ENCODE measurements at regions not wholly inside any gene's neighbourhood (a gene's known extent, or its start where the extent isn't known, plus 50 kb on each side); places are given as distances from the start of the nearest gene placed in this dataset.
"Not testable (repeated sequence)": the region's sequence is repeated elsewhere in the genome, so short reads cannot be mapped to it uniquely, and the experiment has no call there.

DNA sequence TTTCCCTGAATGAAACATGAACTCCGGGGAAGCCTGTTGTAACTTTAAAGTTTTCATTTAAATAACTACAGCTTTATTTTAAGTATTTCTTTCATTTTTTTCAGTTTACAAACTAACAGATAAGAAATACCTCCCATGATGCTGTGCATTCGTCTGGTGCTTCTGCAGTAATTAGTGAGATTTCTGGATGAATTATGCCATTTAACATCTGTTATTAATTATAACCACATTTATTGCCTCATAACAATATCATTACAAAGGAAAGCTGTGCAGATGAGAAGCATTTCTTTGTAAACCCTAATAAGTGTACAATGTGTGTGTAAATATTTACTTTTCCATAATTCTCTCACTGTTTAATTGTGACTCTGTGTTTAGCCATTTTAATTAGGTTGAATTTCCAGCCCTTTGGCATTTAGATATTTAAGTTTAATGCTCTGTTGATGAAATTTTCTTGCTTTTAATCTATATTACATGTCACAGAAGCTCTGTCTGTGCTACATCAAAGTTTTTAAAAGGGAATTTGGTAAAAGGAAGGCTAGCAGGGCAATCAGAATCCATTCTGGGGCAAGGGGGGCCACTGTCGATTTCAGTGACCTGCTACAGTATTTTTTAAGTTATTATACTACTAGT, 418.0 kb downstream of the SPATA31D1 start:
- DNase-seq, result no peak

DNA sequence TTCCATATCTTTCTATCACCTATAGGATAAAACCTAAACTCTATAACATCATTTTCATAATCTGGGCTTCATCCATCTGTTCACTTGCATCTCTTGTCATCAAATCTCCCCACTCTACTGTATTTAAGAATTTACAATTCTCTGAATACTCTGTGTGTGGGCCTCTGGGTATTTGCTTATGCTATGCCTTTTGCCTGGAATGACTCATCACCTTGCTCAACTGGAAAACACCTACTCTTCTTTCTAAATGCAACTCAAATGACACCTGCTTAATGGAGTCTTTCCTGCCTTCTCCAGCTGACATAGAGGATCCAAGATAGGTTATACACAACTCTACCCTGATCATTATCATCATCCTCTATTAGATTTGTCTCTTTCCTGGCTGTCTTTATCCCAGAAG, 421.7 kb downstream of the SPATA31D1 start:
- DNase-seq, result no peak

- no peak for DNase-seq
These were observed 422.3 kb downstream of the SPATA31D1 start for GRCh38 chr9:82410866-82411265.

- no peak for DNase-seq
These were observed 424.2 kb downstream of the SPATA31D1 start for GRCh38 chr9:82412586-82413305.

DNA sequence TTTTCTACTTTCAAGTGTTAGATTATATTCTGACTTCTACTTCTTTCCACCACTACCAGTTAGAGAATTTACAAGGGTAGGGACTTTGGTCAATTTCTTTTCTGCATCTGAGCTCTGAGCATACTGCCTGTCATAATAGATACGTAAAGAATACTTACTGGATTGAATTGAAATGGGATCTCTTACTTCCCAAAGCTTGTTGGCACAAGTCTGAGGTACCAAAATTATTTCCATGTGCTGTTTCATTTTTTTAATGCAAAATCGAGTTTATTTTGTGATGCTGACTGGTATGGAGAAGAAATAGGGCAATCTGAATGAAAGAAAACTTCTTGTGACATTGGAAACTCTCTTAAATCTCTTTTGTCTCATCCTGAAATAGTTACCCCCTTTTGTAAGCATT, 428.9 kb downstream of the SPATA31D1 start:
- DNase-seq, result no peak

DNA sequence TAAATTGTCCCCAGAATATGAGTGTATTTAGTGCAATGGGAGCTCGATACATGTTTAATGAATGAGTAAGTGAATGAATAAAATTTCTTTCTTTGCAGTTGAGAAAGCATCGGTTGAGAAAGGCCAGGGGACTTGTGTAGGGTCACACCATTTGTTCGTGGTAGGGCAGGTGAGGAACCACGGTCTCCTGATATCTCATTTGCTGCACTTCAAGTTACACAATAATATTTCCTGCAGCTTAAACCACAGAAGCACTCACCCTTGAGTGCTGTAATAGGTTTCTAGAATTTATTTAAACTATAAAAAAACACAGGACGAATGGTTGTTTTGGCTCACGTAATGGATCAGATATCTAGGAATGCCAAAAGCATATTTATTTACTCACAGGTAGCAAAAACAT, 429.8 kb downstream of the SPATA31D1 start:
- DNase-seq, result no peak

GRCh38 chr9:82419696-82420486, 431.3 kb downstream of the SPATA31D1 start:
- no peak for DNase-seq

GRCh38 chr9:82421498-82421897, 432.9 kb downstream of the SPATA31D1 start:
- DNase-seq, result no peak

DNA sequence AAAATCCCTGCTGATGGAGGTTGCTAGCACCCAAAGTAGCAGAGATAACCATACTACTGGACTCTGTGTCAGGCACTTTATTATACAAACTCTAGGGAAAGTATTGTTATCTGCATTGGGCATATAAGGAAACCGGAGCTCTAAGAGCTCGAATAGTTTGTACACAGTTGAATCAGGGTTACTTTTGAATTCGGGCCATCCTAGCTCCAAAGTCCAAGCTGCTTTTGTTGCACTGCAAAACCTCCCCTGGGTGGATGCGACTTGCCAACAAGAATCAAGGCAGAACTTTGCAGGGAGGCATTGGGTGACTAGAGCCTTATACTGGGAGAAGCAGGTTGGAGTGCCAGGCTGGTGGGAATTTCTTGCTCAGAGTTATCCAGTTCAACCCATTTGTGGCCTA, 435.1 kb downstream of the SPATA31D1 start:
- DNase-seq, result no peak

- DNase-seq, result no peak
These were observed 436.1 kb downstream of the SPATA31D1 start for GRCh38 chr9:82424599-82425120.

DNA sequence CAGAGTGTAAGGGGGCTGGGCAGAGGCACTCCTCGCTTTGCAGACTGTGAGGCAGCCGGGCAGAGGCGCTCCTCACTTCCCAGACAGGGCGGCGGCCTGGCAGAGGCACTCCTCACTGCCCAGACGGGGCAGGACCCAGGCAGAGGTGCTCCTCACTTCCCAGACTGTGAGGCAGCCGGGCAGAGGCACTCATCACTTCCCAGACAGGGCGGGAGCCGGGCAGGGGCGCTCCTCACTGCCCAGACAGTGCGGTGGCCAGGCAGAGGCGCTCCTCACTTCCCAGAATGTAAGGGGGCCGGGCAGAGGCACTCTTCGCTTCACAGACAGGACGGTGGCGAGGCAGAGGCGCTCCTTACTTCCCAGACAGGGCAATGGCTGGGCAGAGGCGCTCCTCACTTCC, 442.5 kb downstream of the SPATA31D1 start:
- DNase-seq, result no peak

GRCh38 chr9:82433290-82433931, 444.8 kb downstream of the SPATA31D1 start:
- not testable (repeated sequence) for DNase-seq

- DNase-seq, result no peak
These were observed 447.9 kb downstream of the SPATA31D1 start for GRCh38 chr9:82436475-82436874.

DNA sequence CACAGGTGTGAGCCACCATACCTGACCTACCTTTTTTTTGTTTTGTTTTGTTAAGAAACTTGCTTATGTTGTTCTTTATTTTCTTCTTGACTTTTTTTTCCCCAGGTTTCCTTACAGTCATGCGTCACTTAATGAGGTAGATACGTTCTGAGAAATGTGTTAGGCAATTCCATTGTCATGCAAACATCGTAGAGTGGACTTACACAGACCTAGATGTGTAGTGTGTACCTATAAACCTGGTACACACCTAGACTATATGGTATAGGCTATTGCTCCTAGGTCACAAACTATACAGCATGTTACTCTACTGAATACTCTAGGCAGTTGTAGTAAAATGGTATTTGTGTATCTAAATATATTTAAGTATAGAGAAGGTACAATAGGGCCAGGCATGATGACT, 448.6 kb downstream of the SPATA31D1 start:
- DNase-seq, result not testable (repeated sequence)

GRCh38 chr9:82438581-82438980, 450.0 kb downstream of the SPATA31D1 start:
- DNase-seq, result no peak

DNA sequence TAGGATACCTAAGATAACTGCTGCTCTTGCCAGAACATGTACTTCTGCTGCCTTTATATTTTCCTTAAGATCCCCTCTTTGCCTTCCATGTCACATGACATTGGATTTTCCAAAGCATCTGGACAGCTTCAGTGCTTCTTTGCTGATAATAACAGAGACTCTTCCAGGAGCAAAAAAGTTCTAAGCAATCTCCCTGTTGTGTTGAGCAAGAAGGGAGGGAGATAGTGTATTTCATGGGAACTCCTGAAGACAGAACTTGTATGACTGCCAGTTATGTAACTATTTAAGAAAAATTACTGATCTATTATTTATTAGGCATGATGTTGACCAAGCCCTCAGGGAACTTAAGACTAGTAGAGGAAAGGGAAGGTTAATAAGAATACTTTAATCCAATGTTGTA, 454.7 kb downstream of the SPATA31D1 start:
- no peak for DNase-seq

DNA sequence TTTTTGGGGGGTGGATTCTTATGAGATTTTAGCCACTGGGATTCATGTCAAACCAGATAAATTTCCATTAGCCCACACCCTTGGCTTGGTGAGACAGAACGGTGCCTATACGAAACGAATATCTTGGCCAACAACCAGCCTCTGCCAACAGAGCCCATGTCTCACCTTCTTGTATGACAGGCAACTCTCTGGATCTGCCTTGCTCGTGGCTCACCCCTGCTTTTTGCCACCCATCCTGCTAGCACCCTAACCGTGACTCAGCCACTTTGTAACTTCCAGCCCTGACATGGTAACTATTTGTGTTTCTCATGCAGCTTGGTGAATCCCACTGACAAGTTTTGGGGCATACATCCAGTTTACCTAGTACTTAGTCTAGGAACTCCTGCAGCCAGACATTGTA, 457.0 kb downstream of the SPATA31D1 start:
- no peak for DNase-seq

GRCh38 chr9:82447343-82447742, 458.8 kb downstream of the SPATA31D1 start:
- no peak for DNase-seq

GRCh38 chr9:82449986-82450385, 461.4 kb downstream of the SPATA31D1 start:
- no peak for DNase-seq

- DNase-seq, result no peak
These were observed 466.1 kb downstream of the SPATA31D1 start for GRCh38 chr9:82454509-82455190.

GRCh38 chr9:82456642-82457041, 468.1 kb downstream of the SPATA31D1 start:
- no peak for DNase-seq

DNA sequence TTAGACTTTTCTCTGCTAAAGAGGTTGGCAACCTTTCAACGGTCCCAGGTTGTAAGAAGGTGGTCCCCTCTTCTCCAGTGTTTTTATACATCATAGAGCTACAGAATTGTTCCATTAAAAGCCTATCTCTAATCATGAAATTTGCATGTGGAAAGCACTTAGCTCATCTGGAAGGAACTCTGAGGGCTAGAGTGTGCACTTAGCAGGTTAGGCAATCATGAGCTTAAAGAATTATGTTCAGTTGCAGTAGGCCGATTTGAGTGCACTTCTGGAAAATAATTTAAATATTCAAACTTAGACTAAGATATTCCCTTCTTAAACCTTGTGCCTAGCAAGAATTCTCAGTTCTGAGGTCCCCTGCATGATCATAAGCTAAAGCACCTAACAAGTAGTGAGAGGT, 468.7 kb downstream of the SPATA31D1 start:
- DNase-seq, result no peak

GRCh38 chr9:82457891-82458290, 469.3 kb downstream of the SPATA31D1 start:
- no peak for DNase-seq

Data from NCI-H1092 (cell line).